Lower lobe of right lung (tissue), 2 donors: ENCODE measurements at regions not wholly inside any gene's neighbourhood (a gene's known extent, or its start where the extent isn't known, plus 50 kb on each side); places are given as distances from the start of the nearest gene placed in this dataset.
"Not testable (repeated sequence)": the region's sequence is repeated elsewhere in the genome, so short reads cannot be mapped to it uniquely, and the experiment has no call there.

Source experiments
- ATAC-seq, 2 donors: fragments of 200-7000 bp; cut with Tn5 transposase; one replicate each; pipeline ENCODE4 v1.9.1; 2020 to 2022; ENCODE audit warnings: mild to moderate bottlenecking in 2 of 2, moderate library complexity in 2 of 2
- DNase-seq: peaks from one replicate; pipeline ENCODE4 v3.0.0-alpha.2; 2020
- H3K27ac ChIP-seq: fragments of 200-600 bp; one replicate; pipeline ENCODE4 v1.8.0; 2022
- H3K27me3 ChIP-seq: fragments of 200-600 bp; one replicate; pipeline ENCODE4 v1.8.0; 2022; ENCODE audit warnings: low read depth
- H3K36me3 ChIP-seq: fragments of 200-600 bp; one replicate; pipeline ENCODE4 v1.8.0; 2022; ENCODE audit warnings: mild to moderate bottlenecking
- H3K4me1 ChIP-seq: fragments of 200-600 bp; one replicate; pipeline ENCODE4 v1.8.0; 2022
- H3K4me3 ChIP-seq: fragments of 200-600 bp; one replicate; pipeline ENCODE4 v1.8.0; 2022; ENCODE audit warnings: mild to moderate bottlenecking
- H3K9me3 ChIP-seq: fragments of 200-600 bp; one replicate; pipeline ENCODE4 v1.8.0; 2022
- CTCF ChIP-seq: fragments of 200-600 bp; IDR thresholded peaks from one replicate; pipeline ENCODE4 v1.8.0; 2022; ENCODE audit warnings: antibody characterized with exemption, mild to moderate bottlenecking
- intact Hi-C: fragments of 100-400 bp; cut with DNase I; formaldehyde crosslinking; loops from one replicate; pipeline ENCODE4 v1.11.0; 2022
- donor health status: DM: no; HTN: yes; CAD: no; lungs with severe emphysema.

DNA sequence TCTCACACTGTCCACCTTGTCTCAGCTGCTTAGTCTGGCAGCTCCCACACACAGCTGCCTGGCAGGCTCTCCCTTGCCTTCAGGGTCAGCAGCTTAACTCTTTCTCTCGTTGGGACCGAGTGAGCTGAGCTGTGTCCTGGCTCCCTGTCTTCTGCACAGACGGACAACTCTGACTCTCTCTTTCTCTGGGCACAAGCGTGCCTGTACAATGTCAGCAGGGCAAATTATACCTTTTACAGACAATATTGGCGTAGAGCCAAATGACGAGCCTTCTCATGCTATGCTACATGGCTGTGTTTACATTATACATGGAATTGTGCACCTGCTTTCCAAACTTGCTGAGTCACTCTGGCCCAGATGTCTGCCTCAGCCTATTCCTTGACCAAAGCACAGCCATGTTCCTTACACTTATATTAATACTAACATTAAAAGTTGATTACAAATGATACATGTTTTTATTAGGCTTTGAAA lies 188.6 kb downstream of the CYLC2 start:
- no peak overlapping the region for H3K4me3 ChIP-seq
- no peak overlapping the region for H3K27ac ChIP-seq
- ATAC-seq (no peak), DNase-seq (no peak)
- intact Hi-C loops = no loop called here
- no peaks in the 10 kb centered on the region for H3K4me1 ChIP-seq
- H3K9me3 ChIP-seq = no peaks in the 10 kb centered on the region
- no peaks in the 10 kb centered on the region for H3K27me3 ChIP-seq
- no peak for TF ChIP-seq CTCF
- H3K36me3 ChIP-seq = no peaks in the 10 kb centered on the region

DNA sequence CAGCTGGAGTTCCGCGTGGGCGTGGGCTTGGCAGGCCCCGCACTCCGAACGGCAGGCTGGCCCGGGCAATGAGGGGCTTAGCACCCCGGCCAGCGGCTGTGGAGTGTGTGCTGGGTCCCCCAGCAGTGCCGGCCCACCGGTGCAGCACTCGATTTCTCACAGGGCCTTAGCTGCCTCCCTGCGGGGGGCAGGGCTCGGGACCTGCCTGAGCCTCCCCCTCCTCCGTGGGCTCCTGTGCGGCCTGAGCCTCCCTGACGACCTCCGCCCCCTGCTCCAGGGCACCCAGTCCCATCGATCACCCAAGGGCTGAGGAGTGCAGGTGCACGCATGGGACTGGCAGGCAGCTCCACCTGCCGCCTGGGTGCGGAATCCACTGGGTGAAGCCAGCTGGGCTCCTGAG lies 191.8 kb downstream of the CYLC2 start:
- Histone ChIP-seq H3K36me3 (no peaks in the 10 kb centered on the region), H3K4me1 (no peaks in the 10 kb centered on the region), H3K9me3 (no peaks in the 10 kb centered on the region), H3K27me3 (no peaks in the 10 kb centered on the region), H3K4me3 (no peak overlapping the region), H3K27ac (no peak overlapping the region)
- no peak for DNase-seq
- ATAC-seq = no peak
- no peak for TF ChIP-seq CTCF
- intact Hi-C loops = no loop called here

DNA sequence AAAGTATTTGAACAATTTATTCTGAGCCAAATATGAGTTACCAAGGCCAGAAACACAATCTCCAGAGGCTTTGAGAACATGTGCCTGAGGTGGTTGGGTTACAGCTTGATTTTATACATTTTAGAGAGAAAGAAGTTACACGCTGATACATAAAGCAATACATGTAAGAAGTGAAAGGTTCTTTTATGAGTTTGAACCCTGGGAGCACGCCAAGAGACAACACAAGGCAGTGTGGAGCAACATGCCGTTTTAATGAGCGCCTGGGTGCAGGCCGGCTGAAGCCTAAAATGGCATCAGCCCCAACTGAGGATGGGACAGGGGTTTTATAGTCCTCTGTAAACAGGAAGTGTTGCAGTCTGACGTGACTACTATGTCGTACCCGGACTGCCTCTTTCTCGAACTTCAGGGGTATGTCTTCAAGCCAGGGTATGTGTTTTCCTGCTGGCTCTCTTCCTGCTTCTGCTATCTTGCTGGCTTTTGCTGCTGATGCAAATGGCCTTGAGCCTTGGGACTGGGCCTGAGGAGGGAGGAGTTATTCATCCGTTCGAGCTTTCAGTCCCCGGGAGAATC lies 193.7 kb downstream of the CYLC2 start:
- H3K9me3 ChIP-seq = no peaks in the 10 kb centered on the region
- no peak overlapping the region for H3K4me3 ChIP-seq
- intact Hi-C loops = no loop called here
- no peak overlapping the region for H3K27ac ChIP-seq
- ATAC-seq (no peak), DNase-seq (no peak)
- H3K36me3 ChIP-seq = no peaks in the 10 kb centered on the region
- no peaks in the 10 kb centered on the region for H3K4me1 ChIP-seq
- TF ChIP-seq CTCF = no peak
- H3K27me3 ChIP-seq = no peaks in the 10 kb centered on the region

DNA sequence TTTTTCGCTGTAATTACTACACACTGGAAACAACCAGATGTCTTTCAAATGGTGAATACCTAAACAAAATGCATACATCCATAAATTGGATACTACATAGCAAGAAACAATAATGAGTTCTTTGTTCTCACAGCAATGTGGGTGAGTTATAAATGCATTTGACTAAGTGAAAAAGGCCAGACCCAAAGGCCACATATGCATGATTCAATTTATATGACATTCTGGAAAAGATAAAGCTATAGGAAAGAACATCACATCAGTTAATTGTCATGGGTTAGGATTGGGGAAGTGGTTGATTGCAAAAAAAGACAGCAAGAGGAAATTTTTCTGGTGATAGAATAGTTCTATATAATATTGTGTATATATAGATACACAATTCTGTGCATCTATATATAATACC lies 198.9 kb downstream of the CYLC2 start:
- Histone ChIP-seq H3K36me3 (no peaks in the 10 kb centered on the region), H3K27me3 (no peaks in the 10 kb centered on the region), H3K4me3 (no peak overlapping the region), H3K27ac (no peak overlapping the region), H3K9me3 (no peaks in the 10 kb centered on the region), H3K4me1 (no peaks in the 10 kb centered on the region)
- no peak for TF ChIP-seq CTCF
- no peak for DNase-seq
- intact Hi-C loops = no loop called here
- ATAC-seq = no peak

DNA sequence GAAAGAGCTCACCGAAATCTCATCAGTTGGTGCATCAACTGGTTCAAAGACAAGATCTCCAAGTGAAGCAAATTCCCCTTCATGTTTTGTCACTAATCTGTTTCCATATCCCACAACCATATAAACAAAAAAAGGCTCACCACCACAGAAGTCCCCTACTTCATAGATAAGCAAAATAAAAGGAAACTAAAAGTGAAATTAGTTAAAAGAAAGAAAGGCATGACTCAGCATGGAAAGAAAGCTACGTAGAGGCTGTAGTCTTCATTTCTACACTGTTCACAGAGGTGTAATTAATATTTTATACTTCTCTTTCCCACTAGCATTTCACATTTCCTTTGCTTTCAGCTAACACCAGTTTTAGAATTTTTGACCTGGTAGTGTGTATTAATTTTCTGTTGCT lies 208.0 kb downstream of the CYLC2 start:
- no peak overlapping the region for H3K27ac ChIP-seq
- DNase-seq (no peak), ATAC-seq (no peak)
- intact Hi-C loops = no loop called here
- no peak for TF ChIP-seq CTCF
- no peaks in the 10 kb centered on the region for H3K27me3 ChIP-seq
- no peak overlapping the region for H3K4me3 ChIP-seq
- H3K9me3 ChIP-seq = no peaks in the 10 kb centered on the region
- H3K36me3 ChIP-seq = no peaks in the 10 kb centered on the region
- H3K4me1 ChIP-seq = no peaks in the 10 kb centered on the region

GRCh38 chr9:103205881-103206585 lies 210.9 kb downstream of the CYLC2 start:
- H3K9me3 ChIP-seq = peaks cover 13% of the 10 kb centered on the region
- intact Hi-C loops, H3K36me3 ChIP-seq, H3K27me3 ChIP-seq, H3K4me3 ChIP-seq, H3K27ac ChIP-seq, DNase-seq, H3K4me1 ChIP-seq, ATAC-seq: not testable (repeated sequence)
